ENCODE measurements at regions not wholly inside any gene's neighbourhood (a gene's known extent, or its start where the extent isn't known, plus 50 kb on each side); places are given as distances from the start of the nearest gene placed in this dataset.

GRCh38 chr2:56478027-56478426 is 294.2 kb downstream of the CCDC85A start:
- Histone ChIP-seq H3K79me2 (ENCODE audit: insufficient read depth, low read length) (no peaks in the 10 kb centered on the region), H3K27ac (ENCODE audit: insufficient read length, low read depth, low read length) (no peak overlapping the region), H3K14ac (ENCODE audit: insufficient read depth, low read length) (no peak overlapping the region), H3K4me2 (ENCODE audit: insufficient read depth, insufficient read length, low read length) (no peak overlapping the region), H3K56ac (ENCODE audit: insufficient read length, low read depth, low read length) (no peak overlapping the region), H3K27me3 (ENCODE audit: insufficient read depth, low read length) (no peaks in the 10 kb centered on the region), H3K4me1 (ENCODE audit: insufficient read depth, low read length) (peaks cover 8% of the 10 kb centered on the region), H2AK5ac (ENCODE audit: insufficient read length, low read length) (no peak overlapping the region), H3K79me1 (ENCODE audit: insufficient read depth, low read depth, low read length, poor library complexity, severe bottlenecking) (no peaks in the 10 kb centered on the region), H3K23me2 (ENCODE audit: insufficient read length, low read depth, low read length, poor library complexity, severe bottlenecking) (no peaks in the 10 kb centered on the region), H4K8ac (replicated peaks; ENCODE audit: insufficient read length, low read depth, low read length) (no peak overlapping the region), H2BK5ac (ENCODE audit: insufficient read length, low read length) (no peak overlapping the region), H4K20me1 (ENCODE audit: control insufficient read depth, insufficient read depth, insufficient read length) (no peaks in the 10 kb centered on the region), H4K5ac (ENCODE audit: insufficient read length, low read depth, low read length) (no peak overlapping the region), H3K4ac (ENCODE audit: low read depth, low read length) (no peak overlapping the region), H2BK120ac (ENCODE audit: low read depth, low read length, poor library complexity, severe bottlenecking) (no peak overlapping the region), H2BK15ac (ENCODE audit: low read depth, low read length) (no peak overlapping the region), H3T11ph (ENCODE audit: low read length) (no peak overlapping the region), H2AFZ (ENCODE audit: low read length) (no peak overlapping the region), H3K9ac (ENCODE audit: extremely low read depth, insufficient read length, low read length) (no peak overlapping the region), H3K23ac (ENCODE audit: insufficient read length, low read depth, low read length) (no peak overlapping the region), H4K91ac (ENCODE audit: insufficient read length, low read depth, low read length) (no peak overlapping the region), H2BK12ac (ENCODE audit: insufficient read length, low read depth, low read length) (no peak overlapping the region), H3K18ac (ENCODE audit: insufficient read length, low read depth, low read length) (no peak overlapping the region), H3K9me3 (ENCODE audit: control insufficient read depth, low read depth, low read length) (no peaks in the 10 kb centered on the region), H2BK20ac (ENCODE audit: low read depth, low read length, poor library complexity, severe bottlenecking) (no peak overlapping the region)
- Mint-ChIP-seq H3K9me3 (no peaks in the 10 kb centered on the region), H3K4me3 (no peak overlapping the region), H3K27me3 (ENCODE audit: low read depth) (no peaks in the 10 kb centered on the region), H3K4me1 (peaks cover 11 to 13% of the 10 kb centered on the region in 2 experiments), H3K27ac (no peak overlapping the region), H3K36me3 (ENCODE audit: insufficient read depth in 1 of 3, low read depth in 3 of 3) (no peaks in the 10 kb centered on the region)
- no peak for DNase-seq
- TF ChIP-seq CTCF (conservative IDR thresholded peaks at IDR 0.05) = no peak

Data from H9 (cell line).